GM12872 (cell line): ENCODE measurements at regions not wholly inside any gene's neighbourhood (a gene's known extent, or its start where the extent isn't known, plus 50 kb on each side); places are given as distances from the start of the nearest gene placed in this dataset.

ENCODE experiments used
- CTCF ChIP-seq: IDR thresholded peaks from 3 replicates; pipeline ENCODE4 v1.5.1; 2011; ENCODE audit warnings: low read depth, mild to moderate bottlenecking, low read length, moderate library complexity; ENCODE audit not compliant: insufficient read depth

GRCh38 chr2:65960953-65961352 is 474.0 kb upstream of the MEIS1 start:
- TF ChIP-seq CTCF = no peak

- no peak for TF ChIP-seq CTCF
These were observed 477.0 kb upstream of the MEIS1 start for GRCh38 chr2:65957886-65958285.

GRCh38 chr2:65957454-65957853 is 477.5 kb upstream of the MEIS1 start:
- TF ChIP-seq CTCF = no peak

GRCh38 chr2:65955259-65955658 is 479.7 kb upstream of the MEIS1 start:
- no peak for TF ChIP-seq CTCF

- TF ChIP-seq CTCF = no peak
These were observed 481.8 kb upstream of the MEIS1 start for GRCh38 chr2:65952966-65953761.

- no peak for TF ChIP-seq CTCF
These were observed 490.7 kb upstream of the MEIS1 start for GRCh38 chr2:65944213-65944612.

- TF ChIP-seq CTCF = no peak
These were observed 491.7 kb upstream of the MEIS1 start for GRCh38 chr2:65943099-65943786.
